Pulmonary artery endothelial cell (primary cell): ENCODE measurements at regions not wholly inside any gene's neighbourhood (a gene's known extent, or its start where the extent isn't known, plus 50 kb on each side); places are given as distances from the start of the nearest gene placed in this dataset.

Experiments used
- DNase-seq: peaks from one replicate; pipeline ENCODE4 v3.0.0-alpha.2; 2011; ENCODE audit warnings: low read depth, low spot score

- no peak for DNase-seq
Observed at GRCh38 chr3:83513677-83514076, 1445.1 kb upstream of the CADM2 start.

GRCh38 chr3:83514130-83514914, 1444.5 kb upstream of the CADM2 start:
- DNase-seq, result no peak

DNA sequence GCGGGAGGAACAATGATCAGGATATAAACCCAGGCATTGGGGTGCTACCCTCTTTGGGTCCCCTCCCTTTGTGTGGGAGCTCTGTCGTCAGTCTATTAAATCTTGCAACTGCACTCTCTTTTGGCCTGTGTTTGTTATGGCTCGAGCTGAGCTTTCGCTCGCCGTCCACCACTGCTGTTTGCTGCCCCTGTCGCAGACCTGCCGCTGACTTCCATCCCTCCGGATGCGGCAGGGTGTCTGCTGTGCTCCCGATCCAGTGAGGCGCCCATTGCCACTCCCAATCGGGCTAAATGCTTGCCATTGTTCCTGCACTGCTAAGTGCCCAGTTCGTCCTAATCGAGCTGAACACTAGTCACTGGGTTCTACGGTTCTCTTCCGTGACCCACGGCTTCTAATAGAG, 1443.7 kb upstream of the CADM2 start:
- DNase-seq, result no peak

GRCh38 chr3:83523470-83524073, 1435.2 kb upstream of the CADM2 start:
- DNase-seq, result peak; percentile 4

DNA sequence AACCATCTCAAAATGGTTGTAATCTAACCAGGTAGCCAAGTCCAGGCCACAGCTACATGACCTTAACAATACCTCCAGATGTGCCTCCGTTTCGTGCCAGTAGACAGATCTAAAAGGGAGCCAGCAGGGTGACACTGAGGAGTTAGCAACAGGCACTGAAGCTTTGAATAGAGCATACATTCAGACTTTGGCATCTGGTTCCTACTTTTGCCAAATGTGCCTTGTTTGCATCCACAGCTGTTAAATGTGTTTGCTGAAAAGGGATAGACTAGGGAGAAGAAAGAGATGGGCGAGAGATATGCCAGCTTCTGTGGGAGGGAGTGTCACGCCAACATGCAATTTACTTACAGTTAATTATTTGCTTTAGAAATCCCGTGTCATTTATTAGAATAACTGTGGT, 1433.9 kb upstream of the CADM2 start:
- DNase-seq, result no peak

GRCh38 chr3:83559082-83559481, 1399.7 kb upstream of the CADM2 start:
- no peak for DNase-seq

DNA sequence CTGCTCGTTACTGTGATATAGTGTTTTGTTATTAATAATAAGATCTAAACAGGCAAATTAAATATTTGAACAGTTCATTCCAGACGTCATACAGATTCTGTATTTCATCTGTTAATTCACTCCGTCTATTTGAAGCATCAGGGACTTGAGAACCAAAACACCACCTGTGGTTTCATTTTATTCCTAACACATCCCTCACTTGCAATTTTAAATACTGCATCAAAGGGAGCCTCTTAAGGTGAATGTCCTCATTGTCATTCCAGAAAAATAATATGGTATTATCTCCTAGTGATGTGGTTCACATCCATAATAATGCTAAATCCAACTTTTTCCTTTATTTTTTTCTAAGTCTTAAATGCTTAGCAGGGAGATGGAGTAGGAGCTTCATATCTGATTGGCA, 1390.9 kb upstream of the CADM2 start:
- no peak for DNase-seq

DNA sequence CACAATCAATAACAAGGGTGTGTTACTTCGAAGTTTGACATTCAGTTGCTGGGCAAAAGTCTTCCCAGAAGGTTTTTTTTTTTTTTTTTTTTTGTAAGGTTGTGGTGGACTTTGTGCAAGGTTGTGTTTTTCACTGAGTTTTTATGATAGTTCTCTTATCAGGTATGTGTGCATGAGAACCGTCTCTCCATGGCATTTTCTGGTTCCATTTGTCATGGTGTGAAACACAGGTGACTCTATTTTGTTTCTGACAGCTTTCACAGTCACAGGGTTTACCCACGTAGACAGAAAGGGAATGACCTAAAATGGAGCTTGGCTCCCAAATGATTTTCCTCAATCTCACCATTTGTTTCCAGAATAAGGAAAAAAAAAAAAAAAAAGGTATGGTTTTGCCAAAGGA, 1377.2 kb upstream of the CADM2 start:
- no peak for DNase-seq

DNA sequence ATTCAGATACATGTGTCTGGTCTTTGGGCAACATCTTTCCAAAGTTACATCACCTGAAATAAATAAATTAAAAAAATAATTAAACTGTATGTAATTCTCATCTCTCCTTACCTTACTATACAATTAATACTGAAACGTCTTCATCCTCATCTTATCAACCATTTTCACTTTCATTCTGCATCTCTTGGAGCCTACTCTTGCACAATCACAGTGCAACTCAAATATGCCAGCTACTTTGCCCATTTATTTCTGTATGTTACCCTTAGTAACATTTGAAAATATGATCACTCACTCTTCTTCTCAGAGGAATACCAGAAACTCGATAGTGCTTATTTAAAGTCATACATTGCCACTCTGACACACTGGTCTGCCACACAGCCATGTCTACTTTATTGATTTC, 1357.1 kb upstream of the CADM2 start:
- no peak for DNase-seq

- DNase-seq, result no peak
Observed at GRCh38 chr3:83622526-83622925, 1336.3 kb upstream of the CADM2 start.

GRCh38 chr3:83625261-83625660, 1333.5 kb upstream of the CADM2 start:
- DNase-seq, result no peak

GRCh38 chr3:83628471-83628870, 1330.3 kb upstream of the CADM2 start:
- DNase-seq, result no peak

DNA sequence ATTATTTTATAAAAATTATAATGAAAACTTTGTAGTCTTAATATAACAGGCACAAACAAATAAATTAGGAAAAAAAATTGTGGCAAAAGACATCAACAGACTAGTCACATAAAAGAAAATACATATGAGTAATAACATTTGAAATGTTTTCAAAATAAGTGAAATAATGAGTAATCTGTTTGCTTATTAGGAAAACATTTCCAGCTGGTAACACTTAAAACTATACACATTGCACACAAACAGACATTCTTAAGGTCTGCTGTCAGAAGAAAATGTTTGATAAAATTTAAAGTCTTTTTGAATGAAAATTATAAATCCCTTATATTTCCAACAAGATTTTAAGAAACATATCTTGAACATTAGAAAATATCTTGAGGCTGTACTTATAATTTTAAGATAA, 1326.3 kb upstream of the CADM2 start:
- DNase-seq, result no peak

DNA sequence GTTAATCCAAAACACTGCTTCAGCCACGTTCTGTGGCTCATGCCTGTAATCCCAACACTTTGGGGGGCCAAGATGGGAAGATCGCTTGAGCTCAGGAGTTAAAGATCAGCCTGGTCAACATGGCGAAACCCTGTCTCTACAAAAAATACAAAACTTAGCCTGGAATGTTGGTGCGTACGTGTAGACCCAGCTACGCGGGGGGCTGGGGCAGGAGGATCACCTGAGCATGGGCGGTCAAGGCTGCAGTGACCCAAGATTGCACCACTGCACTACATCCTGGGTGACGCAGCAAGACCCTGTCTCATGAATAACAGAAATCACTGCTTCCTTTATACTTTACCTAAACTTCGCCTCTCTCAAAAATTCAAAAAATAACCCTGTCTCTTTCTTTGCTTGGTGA, 1325.0 kb upstream of the CADM2 start:
- DNase-seq, result no peak

DNA sequence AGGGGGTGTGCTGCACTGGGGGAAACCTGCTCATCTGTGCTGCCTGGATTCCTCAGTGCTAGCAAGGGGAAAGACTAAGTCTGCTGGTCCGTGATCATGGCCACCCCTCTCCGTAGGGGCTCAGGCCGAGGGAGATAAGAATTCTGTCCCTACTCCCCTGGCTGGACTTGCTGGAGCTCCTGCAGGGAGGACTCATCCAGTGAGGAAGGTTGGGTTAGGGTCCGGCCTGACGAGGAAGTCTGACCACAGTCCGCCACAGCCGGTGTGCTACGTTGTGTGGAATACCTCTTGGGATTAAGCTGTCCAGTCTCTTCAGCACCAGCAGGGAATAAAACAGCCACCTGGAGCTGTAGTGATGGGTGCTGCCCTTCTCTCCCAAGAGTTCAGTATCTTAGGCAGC, 1309.1 kb upstream of the CADM2 start:
- no peak for DNase-seq

DNA sequence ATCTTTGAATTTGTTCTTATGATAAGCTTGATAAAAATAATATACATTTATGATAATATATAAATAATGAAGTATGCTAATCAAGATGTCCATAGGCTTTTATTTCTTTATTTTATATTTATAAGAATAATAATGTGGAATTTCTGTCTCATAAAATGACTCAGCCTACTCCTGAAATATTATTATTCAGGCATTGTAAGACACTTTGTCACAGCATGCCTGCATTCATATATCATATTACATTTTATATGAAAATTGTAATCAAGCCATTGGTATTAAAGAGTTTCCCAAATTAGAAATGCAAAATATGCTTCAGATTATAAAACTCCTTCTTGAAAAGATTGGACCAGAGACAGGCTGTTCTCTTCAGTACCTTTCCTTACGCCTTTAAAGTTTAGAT, 1303.7 kb upstream of the CADM2 start:
- DNase-seq, result no peak

GRCh38 chr3:83662381-83662960, 1296.3 kb upstream of the CADM2 start:
- DNase-seq, result no peak

DNA sequence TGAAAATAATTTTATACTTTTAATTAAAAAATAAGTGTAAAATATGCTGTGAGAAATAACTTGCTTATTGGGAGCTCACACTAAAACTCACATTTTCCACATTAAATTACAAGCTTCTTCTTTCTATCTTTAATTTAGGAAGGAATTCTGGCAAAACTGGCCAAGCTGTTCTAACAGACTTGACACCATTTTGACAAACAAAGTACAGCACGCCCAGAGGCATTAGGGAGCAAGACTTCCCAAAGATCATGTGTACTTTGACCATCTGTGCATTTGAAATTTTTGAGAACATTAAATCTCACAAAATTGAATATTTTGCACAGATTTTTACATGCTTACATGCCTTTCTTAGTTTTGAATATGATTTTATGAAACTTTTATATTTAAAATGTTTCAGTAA, 1288.4 kb upstream of the CADM2 start:
- DNase-seq, result no peak

- DNase-seq, result no peak
Observed at GRCh38 chr3:83683937-83684598, 1274.7 kb upstream of the CADM2 start.

- no peak for DNase-seq
Observed at GRCh38 chr3:83706669-83707068, 1252.1 kb upstream of the CADM2 start.

GRCh38 chr3:83715307-83715706, 1243.5 kb upstream of the CADM2 start:
- no peak for DNase-seq

DNA sequence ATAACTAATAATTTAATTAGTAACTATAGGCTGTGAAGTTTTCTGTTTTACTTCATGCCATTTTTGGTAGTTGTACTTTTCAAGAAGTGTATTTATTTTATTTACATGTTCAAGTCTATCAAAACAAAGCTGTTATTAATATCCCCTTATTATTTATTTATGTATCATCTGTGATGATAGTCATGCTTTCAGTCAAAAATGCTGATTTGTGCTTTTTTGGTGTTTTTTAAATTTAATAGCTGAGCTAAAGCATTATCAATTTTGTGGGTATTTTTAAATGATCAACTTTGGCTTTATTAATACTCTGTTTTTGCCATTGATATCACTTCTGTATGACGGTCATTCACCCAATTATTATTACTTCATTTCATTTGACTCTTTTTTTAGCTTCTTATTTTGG, 1229.2 kb upstream of the CADM2 start:
- no peak for DNase-seq

GRCh38 chr3:83734656-83735055, 1224.1 kb upstream of the CADM2 start:
- no peak for DNase-seq
